Pancreas (tissue), 10 donors: ENCODE measurements at regions not wholly inside any gene's neighbourhood (a gene's known extent, or its start where the extent isn't known, plus 50 kb on each side); places are given as distances from the start of the nearest gene placed in this dataset.

Experiments used
- ATAC-seq, 4 donors: fragments of 200-7000 bp; cut with Tn5 transposase; one replicate each; pipeline versions ENCODE4 v1.8.0 to v1.9.1; 2020; ENCODE audit warnings: mild to moderate bottlenecking in 4 of 4, moderate library complexity in 4 of 4
- DNase-seq, 6 donors: peaks; one replicate each; pipeline ENCODE4 v3.0.0-alpha.2; 2020
- FAIRE-seq: peaks from 2 replicates; lab custom pipeline; 2012; peaks lifted over from hg19 to GRCh38; lab: Jason Lieb, UNC
- H3K27ac ChIP-seq, 4 donors: fragments of 200-600 bp; sonication (generic); 1 replicate in 3 of 4; 2 replicates in 1 of 4; pipeline versions ENCODE4 v1.5.0 to v1.8.0; 2020
- H3K27me3 ChIP-seq, 4 donors: fragments of 200-600 bp; one replicate each; pipeline ENCODE4 v1.8.0; 2021
- H3K36me3 ChIP-seq, 3 donors: fragments of 200-600 bp; sonication (generic) in 1 of 3; one replicate each; pipeline versions ENCODE4 v1.5.0 to v1.8.0; 2020 to 2021
- H3K4me1 ChIP-seq, 3 donors: fragments of 200-600 bp; one replicate each; pipeline ENCODE4 v1.8.0; 2021
- H3K4me3 ChIP-seq, 4 donors: fragments of 200-600 bp; sonication (generic) in 2 of 4; one replicate each; pipeline versions ENCODE4 v1.5.0 to v1.8.0; 2020 to 2021
- H3K9me3 ChIP-seq, 4 donors: fragments of 200-600 bp; one replicate each; pipeline ENCODE4 v1.8.0; 2021
- WGBS, 2 donors: extraction: QIAGEN DNeasy Blood & Tissue Kit; methylation state at CpG; one replicate each; pipeline ENCODE4 v1.1.7; 2013; 5-methylcytosine and 5-hydroxymethylcytosine counted together
- intact Hi-C, 3 donors: fragments of 100-400 bp; cut with DNase I; formaldehyde crosslinking; loops; one replicate each; pipeline versions ENCODE4 v1.11.1 to v1.14.2; 2022
- TF ChIP-seq, protein P1 (sequence below), 4 donors: fragments of 200-600 bp; sonication (generic) in 3 of 4; IDR thresholded peaks; one replicate each; pipeline versions ENCODE4 v1.5.0 to v1.8.0; 2021; ENCODE audit warnings: antibody characterized with exemption in 4 of 4
- donor health status: healthy with polysubstance abuse.
- donor health status: DM: no; HTN: no; CAD: no; lungs with moderate emphysema.
- donor health status: DM: no; HTN: no; CAD: no.
- donor health status: control.
- donor health status: control.
- donor health status: Bipolar disorder and iron deficiency.
- donor health status: DM: yes; HTN: yes; CAD: no.
- donor health status: DM: no; HTN: no; CAD: no.
- donor health status: DM: no; HTN: no; CAD: no.
- donor health status: DM: yes; HTN: yes; CAD: no.

DNA sequence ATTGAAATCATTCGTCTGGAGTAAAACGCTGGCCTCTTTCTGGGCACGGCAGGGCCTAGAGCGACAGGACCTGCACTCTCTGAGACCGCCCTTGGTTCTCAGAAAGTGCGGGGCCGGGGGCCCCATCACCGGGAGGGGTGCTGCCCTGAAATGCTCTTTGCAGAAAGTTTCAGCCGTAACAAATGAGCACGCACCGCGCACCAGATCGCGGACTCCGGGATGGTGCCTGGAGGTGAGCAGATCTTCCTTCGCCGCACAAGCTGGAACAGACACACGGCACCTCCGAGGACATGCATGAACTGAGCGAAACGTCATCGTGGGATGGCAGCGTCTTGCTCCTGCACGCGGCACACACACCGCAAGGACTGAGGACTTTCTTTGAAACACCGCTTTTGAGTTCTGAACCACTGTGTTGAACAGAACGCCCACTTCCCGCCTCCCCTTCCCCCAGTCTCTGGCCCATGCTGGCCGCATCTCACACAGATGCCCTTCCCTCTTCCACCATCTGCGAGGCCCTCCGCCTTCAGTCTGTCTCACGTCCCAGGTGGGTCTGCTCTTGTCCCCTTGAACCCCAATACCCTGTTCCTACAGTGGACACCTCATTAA, 538.7 kb upstream of the MGMT start:
- H3K36me3 ChIP-seq: no peaks in the 10 kb centered on the region
- intact Hi-C loops: no loop called here
- no peaks in the 10 kb centered on the region for H3K27me3 ChIP-seq
- peak overlapping the region in 3 of 4 donors; percentile 57 to 67 (median 66) for H3K27ac ChIP-seq
- H3K9me3 ChIP-seq: no peaks in the 10 kb centered on the region
- peaks cover 0 to 13% (median 7%) of the 10 kb centered on the region in 3 donors for H3K4me1 ChIP-seq
- 84 to 89% methylated on average over 33 of the region's 33 CpGs for WGBS, 2 donors
- no peak for FAIRE-seq
- no peak for DNase-seq
- no peak for ATAC-seq
- no peak overlapping the region for H3K4me3 ChIP-seq
- TF ChIP-seq, protein P1, sequence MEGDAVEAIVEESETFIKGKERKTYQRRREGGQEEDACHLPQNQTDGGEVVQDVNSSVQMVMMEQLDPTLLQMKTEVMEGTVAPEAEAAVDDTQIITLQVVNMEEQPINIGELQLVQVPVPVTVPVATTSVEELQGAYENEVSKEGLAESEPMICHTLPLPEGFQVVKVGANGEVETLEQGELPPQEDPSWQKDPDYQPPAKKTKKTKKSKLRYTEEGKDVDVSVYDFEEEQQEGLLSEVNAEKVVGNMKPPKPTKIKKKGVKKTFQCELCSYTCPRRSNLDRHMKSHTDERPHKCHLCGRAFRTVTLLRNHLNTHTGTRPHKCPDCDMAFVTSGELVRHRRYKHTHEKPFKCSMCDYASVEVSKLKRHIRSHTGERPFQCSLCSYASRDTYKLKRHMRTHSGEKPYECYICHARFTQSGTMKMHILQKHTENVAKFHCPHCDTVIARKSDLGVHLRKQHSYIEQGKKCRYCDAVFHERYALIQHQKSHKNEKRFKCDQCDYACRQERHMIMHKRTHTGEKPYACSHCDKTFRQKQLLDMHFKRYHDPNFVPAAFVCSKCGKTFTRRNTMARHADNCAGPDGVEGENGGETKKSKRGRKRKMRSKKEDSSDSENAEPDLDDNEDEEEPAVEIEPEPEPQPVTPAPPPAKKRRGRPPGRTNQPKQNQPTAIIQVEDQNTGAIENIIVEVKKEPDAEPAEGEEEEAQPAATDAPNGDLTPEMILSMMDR (IDR thresholded peaks at IDR 0.05): no peak

DNA sequence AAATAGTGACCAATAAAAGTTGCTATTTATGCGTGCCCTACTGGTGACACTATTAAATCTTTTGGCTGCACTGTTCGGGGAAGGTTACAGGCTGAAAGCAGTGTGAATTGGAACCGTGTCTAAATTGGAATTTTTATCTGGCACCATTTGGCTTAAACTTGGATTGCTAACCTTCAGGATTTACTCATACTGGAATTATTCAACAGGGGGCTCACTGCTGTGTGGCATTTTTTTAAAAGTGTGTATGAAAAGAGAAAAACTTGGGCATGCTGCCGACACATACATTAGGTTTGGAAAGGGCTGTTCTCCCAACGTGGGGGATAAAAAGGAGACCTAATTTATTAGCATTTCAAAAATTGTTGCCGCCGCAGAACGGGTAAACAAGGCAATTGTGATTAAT, 537.9 kb upstream of the MGMT start:
- intact Hi-C loops: no loop called here
- no peaks in the 10 kb centered on the region for H3K9me3 ChIP-seq
- H3K27ac ChIP-seq: peak overlapping the region in 1 of 4 donors; percentile 16
- TF ChIP-seq, protein P1 (IDR thresholded peaks at IDR 0.05): no peak
- WGBS, 2 donors: 33 to 48% methylated on average over 8 of the region's 8 CpGs
- no peaks in the 10 kb centered on the region for H3K27me3 ChIP-seq
- ATAC-seq (no peak), DNase-seq (no peak), FAIRE-seq (no peak)
- no peaks in the 10 kb centered on the region for H3K36me3 ChIP-seq
- H3K4me1 ChIP-seq: peaks cover 0 to 13% (median 7%) of the 10 kb centered on the region in 3 donors
- H3K4me3 ChIP-seq: no peak overlapping the region

DNA sequence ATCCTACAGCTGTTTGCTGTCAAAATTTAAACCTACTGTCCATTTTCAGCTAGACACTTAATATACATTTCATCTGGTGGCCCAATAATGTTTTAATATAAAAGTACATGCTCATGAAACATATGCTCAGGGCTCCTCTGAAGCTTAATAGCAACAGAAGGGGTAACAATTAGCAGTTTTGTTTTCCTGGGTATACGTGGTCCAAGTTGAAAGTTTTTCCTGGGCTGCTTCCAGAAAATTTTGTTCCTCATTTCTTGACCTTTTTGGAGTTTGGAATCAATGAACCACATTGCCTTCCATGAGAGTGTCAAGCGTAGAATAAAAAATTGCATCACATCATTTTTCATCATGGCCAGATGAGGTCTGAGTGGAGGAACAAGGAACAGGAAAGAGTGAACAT, 537.3 kb upstream of the MGMT start:
- TF ChIP-seq, protein P1 (IDR thresholded peaks at IDR 0.05): no peak
- no peaks in the 10 kb centered on the region for H3K9me3 ChIP-seq
- 26 to 45% methylated on average over 2 of the region's 2 CpGs for WGBS, 2 donors
- no peak overlapping the region for H3K27ac ChIP-seq
- H3K4me1 ChIP-seq: peaks cover 0 to 13% (median 7%) of the 10 kb centered on the region in 3 donors
- intact Hi-C loops: no loop called here
- no peaks in the 10 kb centered on the region for H3K27me3 ChIP-seq
- H3K4me3 ChIP-seq: no peak overlapping the region
- H3K36me3 ChIP-seq: no peaks in the 10 kb centered on the region
- FAIRE-seq (no peak), ATAC-seq (peak in 1 of 4 donors; percentile 28), DNase-seq (no peak)

DNA sequence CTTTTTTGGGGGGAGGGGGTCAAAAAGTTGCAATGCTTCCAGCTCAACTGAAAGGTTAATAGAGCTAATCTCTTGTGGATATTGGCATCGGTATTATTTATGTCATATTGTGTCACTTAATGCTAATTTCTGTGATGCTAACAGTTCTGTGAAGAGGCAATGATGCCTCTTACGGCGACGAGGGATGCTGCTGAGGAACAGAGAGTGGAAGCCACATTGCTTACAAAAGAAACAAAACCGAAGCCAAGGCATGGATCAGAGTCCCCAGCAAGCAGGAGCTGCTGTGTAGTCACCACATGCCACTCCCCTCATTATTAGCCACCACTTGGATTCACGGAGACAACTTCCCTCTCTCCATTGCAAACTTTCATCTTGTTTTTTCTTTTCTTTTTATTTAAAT, 536.5 kb upstream of the MGMT start:
- TF ChIP-seq, protein P1 (IDR thresholded peaks at IDR 0.05): no peak
- H3K36me3 ChIP-seq: no peaks in the 10 kb centered on the region
- no peaks in the 10 kb centered on the region for H3K27me3 ChIP-seq
- DNase-seq: no peak
- peaks cover 0 to 13% (median 7%) of the 10 kb centered on the region in 3 donors for H3K4me1 ChIP-seq
- no peak for ATAC-seq
- H3K27ac ChIP-seq: no peak overlapping the region
- FAIRE-seq: no peak
- H3K9me3 ChIP-seq: no peaks in the 10 kb centered on the region
- H3K4me3 ChIP-seq: no peak overlapping the region
- WGBS, 2 donors: 46 to 54% methylated on average over 6 of the region's 6 CpGs
- intact Hi-C loops: no loop called here

DNA sequence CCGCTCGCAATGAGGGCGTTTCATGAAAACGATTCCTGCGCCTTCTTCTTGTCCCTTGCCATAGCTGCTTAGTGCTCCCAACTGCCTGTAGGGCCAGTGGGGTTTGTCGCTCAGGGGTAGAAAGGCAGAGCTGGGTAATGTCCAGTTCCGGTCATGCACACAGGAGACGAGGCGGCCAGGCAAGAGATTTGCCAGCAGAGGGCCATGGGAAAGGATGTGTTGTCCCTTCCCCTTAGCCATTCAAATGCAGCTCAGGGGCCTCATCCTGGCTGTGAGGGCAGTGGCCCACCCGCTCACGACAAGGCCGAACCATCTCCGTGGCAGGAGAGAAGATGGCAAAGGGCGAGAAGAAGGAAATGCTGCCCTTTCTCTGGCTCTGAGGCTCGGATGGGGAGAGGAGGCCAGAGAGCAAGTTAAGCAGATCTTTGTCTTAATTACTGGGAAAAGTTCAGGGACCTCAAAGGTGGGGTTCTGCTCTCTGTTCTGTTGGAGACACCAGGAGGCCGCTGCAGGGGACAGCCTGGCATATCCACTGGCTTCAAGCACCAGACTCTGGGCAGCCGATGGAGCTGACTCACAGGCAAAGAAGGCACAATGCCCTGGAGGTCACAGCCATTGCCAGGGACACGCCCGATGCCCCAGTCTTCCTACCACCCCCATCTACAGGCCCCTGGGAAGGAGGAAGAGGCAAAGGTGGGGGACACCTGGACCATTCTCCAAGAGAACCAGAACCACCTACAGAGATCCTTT, 534.8 kb upstream of the MGMT start:
- 81 to 90% methylated on average over 19 of the region's 19 CpGs for WGBS, 2 donors
- FAIRE-seq (no peak), ATAC-seq (no peak), DNase-seq (no peak)
- TF ChIP-seq, protein P1 (IDR thresholded peaks at IDR 0.05): no peak
- no peak overlapping the region for H3K27ac ChIP-seq
- H3K27me3 ChIP-seq: no peaks in the 10 kb centered on the region
- intact Hi-C loops: no loop called here
- H3K36me3 ChIP-seq: no peaks in the 10 kb centered on the region
- H3K4me3 ChIP-seq: no peak overlapping the region
- no peaks in the 10 kb centered on the region for H3K9me3 ChIP-seq
- peaks cover 0 to 8% (median 4%) of the 10 kb centered on the region in 3 donors for H3K4me1 ChIP-seq
